ENCODE measurements at regions not wholly inside any gene's neighbourhood (a gene's known extent, or its start where the extent isn't known, plus 50 kb on each side); places are given as distances from the start of the nearest gene placed in this dataset.

GRCh38 chr6:137424251-137424650 lies 69.9 kb downstream of the OLIG3 start:
- DNase-seq = no peak
- no peaks in the 10 kb centered on the region for H3K9me3 ChIP-seq
- intact Hi-C loops (cut with DNase I) = no loop called here
- no peak overlapping the region for H3K4me3 ChIP-seq
- H3K4me1 ChIP-seq = no peaks in the 10 kb centered on the region
- no peaks in the 10 kb centered on the region for H3K27me3 ChIP-seq
- no peak for TF ChIP-seq CTCF (IDR thresholded peaks at IDR 0.05)
- H3K27ac ChIP-seq = no peak overlapping the region
- no peaks in the 10 kb centered on the region for H3K36me3 ChIP-seq
- ATAC-seq = no peak

GRCh38 chr6:137423451-137424168 lies 70.6 kb downstream of the OLIG3 start:
- Histone ChIP-seq H3K36me3 (no peaks in the 10 kb centered on the region), H3K4me3 (no peak overlapping the region), H3K27ac (no peak overlapping the region), H3K9me3 (no peaks in the 10 kb centered on the region), H3K27me3 (no peaks in the 10 kb centered on the region), H3K4me1 (no peaks in the 10 kb centered on the region)
- intact Hi-C loops (cut with DNase I) = no loop called here
- DNase-seq = no peak
- ATAC-seq = no peak
- TF ChIP-seq CTCF (IDR thresholded peaks at IDR 0.05) = no peak

- peaks cover 6% of the 10 kb centered on the region for H3K4me1 ChIP-seq
- no peak for TF ChIP-seq CTCF (IDR thresholded peaks at IDR 0.05)
- no peaks in the 10 kb centered on the region for H3K9me3 ChIP-seq
- H3K27me3 ChIP-seq = no peaks in the 10 kb centered on the region
- ATAC-seq (no peak), DNase-seq (no peak)
- H3K4me3 ChIP-seq = no peak overlapping the region
- H3K36me3 ChIP-seq = no peaks in the 10 kb centered on the region
- intact Hi-C loops (cut with DNase I) = no loop called here
- no peak overlapping the region for H3K27ac ChIP-seq
These were observed 76.8 kb downstream of the OLIG3 start for GRCh38 chr6:137417396-137417795.

- H3K4me3 ChIP-seq = no peak overlapping the region
- H3K9me3 ChIP-seq = no peaks in the 10 kb centered on the region
- DNase-seq = no peak
- H3K4me1 ChIP-seq = peaks cover 6% of the 10 kb centered on the region
- H3K36me3 ChIP-seq = no peaks in the 10 kb centered on the region
- no peaks in the 10 kb centered on the region for H3K27me3 ChIP-seq
- no peak for ATAC-seq
- TF ChIP-seq CTCF (IDR thresholded peaks at IDR 0.05) = no peak
- no peak overlapping the region for H3K27ac ChIP-seq
- intact Hi-C loops (cut with DNase I) = no loop called here
These were observed 77.7 kb downstream of the OLIG3 start for GRCh38 chr6:137416376-137417109.

GRCh38 chr6:137415834-137416190 lies 78.4 kb downstream of the OLIG3 start:
- Histone ChIP-seq H3K9me3 (no peaks in the 10 kb centered on the region), H3K4me3 (no peak overlapping the region), H3K4me1 (peaks cover 6% of the 10 kb centered on the region), H3K27me3 (no peaks in the 10 kb centered on the region), H3K27ac (no peak overlapping the region), H3K36me3 (no peaks in the 10 kb centered on the region)
- no peak for TF ChIP-seq CTCF (IDR thresholded peaks at IDR 0.05)
- intact Hi-C loops (cut with DNase I) = no loop called here
- no peak for ATAC-seq
- no peak for DNase-seq

Measured in upper lobe of right lung (tissue), 1 donor.